Endothelial cell (in vitro differentiated cells): ENCODE measurements at regions not wholly inside any gene's neighbourhood (a gene's known extent, or its start where the extent isn't known, plus 50 kb on each side); places are given as distances from the start of the nearest gene placed in this dataset.

Experiments
- DNase-seq: peaks from one replicate; pipeline ENCODE4 v3.0.0; 2021; ENCODE audit warnings: low spot score
- H3K27ac Mint-ChIP-seq: one replicate; pipeline ENCODE4 v1.8.0; 2021; ENCODE audit warnings: mixed read lengths, inconsistent platforms; ENCODE audit not compliant: unreplicated experiment
- H3K27me3 Mint-ChIP-seq: one replicate; pipeline ENCODE4 v1.8.0; 2021; ENCODE audit warnings: mild to moderate bottlenecking, moderate library complexity, mixed read lengths, inconsistent platforms; ENCODE audit not compliant: unreplicated experiment
- H3K36me3 Mint-ChIP-seq: one replicate; pipeline ENCODE4 v1.8.0; 2021; ENCODE audit warnings: mild to moderate bottlenecking, low read depth, mixed read lengths, inconsistent platforms; ENCODE audit not compliant: unreplicated experiment
- H3K4me1 Mint-ChIP-seq: one replicate; pipeline ENCODE4 v1.8.0; 2021; ENCODE audit warnings: mild to moderate bottlenecking, mixed read lengths, inconsistent platforms; ENCODE audit not compliant: unreplicated experiment
- H3K4me3 Mint-ChIP-seq: one replicate; pipeline ENCODE4 v1.8.0; 2021; ENCODE audit warnings: mild to moderate bottlenecking, mixed read lengths, inconsistent platforms; ENCODE audit not compliant: unreplicated experiment
- H3K9me3 Mint-ChIP-seq: one replicate; pipeline ENCODE4 v1.8.0; 2021; ENCODE audit warnings: mixed read lengths, inconsistent platforms; ENCODE audit not compliant: unreplicated experiment
- CTCF ChIP-seq: fragments of 200-600 bp; sonication (generic); IDR thresholded peaks from one replicate; pipeline ENCODE4 v1.5.0; 2021; ENCODE audit warnings: antibody characterized with exemption; ENCODE audit not compliant: unreplicated experiment

GRCh38 chr14:28603606-28604005 is 163.0 kb upstream of the FOXG1 start:
- Mint-ChIP-seq H3K27me3 (no peaks in the 10 kb centered on the region), H3K36me3 (no peaks in the 10 kb centered on the region), H3K4me1 (peaks cover 2% of the 10 kb centered on the region), H3K27ac (no peak overlapping the region), H3K4me3 (no peak overlapping the region), H3K9me3 (no peaks in the 10 kb centered on the region)
- TF ChIP-seq CTCF = no peak
- no peak for DNase-seq

DNA sequence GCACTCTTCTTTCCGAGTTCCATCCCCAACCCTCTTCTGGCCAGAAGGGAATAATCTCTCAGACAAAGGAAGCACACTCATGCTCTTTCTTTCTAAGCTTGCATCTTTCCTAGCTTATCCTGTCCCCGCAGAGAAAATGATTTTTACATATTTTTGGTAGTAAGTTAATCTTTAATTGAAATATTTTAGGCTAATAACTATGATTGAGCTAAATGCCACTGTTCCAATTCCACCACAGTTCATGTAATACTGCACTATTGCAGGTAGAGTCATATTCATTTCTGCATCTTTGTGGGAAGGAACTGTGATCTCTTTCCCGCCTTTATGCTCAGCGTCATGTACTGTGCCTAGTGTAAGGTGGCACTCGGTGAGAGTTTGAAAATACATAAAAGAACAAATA is 158.9 kb upstream of the FOXG1 start:
- no peak overlapping the region for H3K4me3 Mint-ChIP-seq
- H3K27me3 Mint-ChIP-seq = no peaks in the 10 kb centered on the region
- no peaks in the 10 kb centered on the region for H3K36me3 Mint-ChIP-seq
- no peak for DNase-seq
- no peak overlapping the region for H3K27ac Mint-ChIP-seq
- peaks cover 6% of the 10 kb centered on the region for H3K4me1 Mint-ChIP-seq
- H3K9me3 Mint-ChIP-seq = no peaks in the 10 kb centered on the region
- TF ChIP-seq CTCF = no peak

GRCh38 chr14:28608443-28608842 is 158.1 kb upstream of the FOXG1 start:
- no peak overlapping the region for H3K27ac Mint-ChIP-seq
- no peak for DNase-seq
- H3K4me1 Mint-ChIP-seq = peaks cover 6% of the 10 kb centered on the region
- H3K4me3 Mint-ChIP-seq = no peak overlapping the region
- no peaks in the 10 kb centered on the region for H3K27me3 Mint-ChIP-seq
- no peaks in the 10 kb centered on the region for H3K9me3 Mint-ChIP-seq
- no peaks in the 10 kb centered on the region for H3K36me3 Mint-ChIP-seq
- TF ChIP-seq CTCF = no peak

DNA sequence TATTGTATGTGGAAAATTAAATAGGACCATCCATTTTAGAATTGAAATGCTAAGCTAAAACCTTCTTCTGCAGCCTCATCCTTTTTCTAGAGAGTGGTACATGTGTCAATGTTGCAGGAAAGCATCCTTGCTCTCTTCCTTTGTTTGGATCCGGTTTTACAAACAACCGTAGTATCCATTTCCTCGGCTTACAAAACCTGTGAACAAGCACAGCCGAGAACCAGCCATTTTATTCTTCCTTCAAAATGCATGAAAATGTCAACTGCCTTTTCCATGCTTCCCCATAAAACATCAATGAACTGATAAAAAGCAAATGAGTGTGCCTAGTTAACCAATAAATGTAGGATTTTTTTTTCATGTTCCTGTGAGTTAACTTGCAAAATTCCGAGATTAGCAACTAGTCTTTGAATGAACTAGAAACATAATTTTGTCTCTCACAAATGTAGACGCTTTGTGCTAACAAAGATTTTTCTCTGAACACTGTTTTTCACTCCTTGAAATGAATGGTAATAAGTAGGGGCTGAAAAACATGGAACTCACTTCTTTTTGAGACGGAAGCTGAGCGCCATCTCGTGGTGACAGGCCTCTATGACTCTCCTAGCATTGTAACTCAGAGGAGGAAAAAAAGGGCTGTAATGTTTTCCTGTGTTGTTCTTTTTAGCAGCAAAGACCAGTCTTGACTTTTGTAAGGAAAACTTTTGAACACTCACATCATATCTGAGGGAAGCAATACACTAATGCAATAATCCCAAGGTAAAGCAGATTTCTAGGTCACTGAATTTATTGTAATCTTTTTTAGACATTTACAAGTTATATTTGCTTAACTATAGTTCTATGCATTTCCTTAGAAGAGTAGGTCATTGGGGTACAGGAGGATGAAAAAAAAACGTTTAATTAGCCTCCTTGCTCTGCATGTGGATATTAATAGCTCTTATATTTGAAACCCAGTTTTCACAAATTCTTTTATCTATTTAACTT is 157.4 kb upstream of the FOXG1 start:
- Mint-ChIP-seq H3K9me3 (no peaks in the 10 kb centered on the region), H3K27me3 (no peaks in the 10 kb centered on the region), H3K4me3 (no peak overlapping the region), H3K27ac (no peak overlapping the region), H3K4me1 (peaks cover 5% of the 10 kb centered on the region), H3K36me3 (no peaks in the 10 kb centered on the region)
- DNase-seq = peak; percentile 75
- peak; percentile 82 for TF ChIP-seq CTCF

DNA sequence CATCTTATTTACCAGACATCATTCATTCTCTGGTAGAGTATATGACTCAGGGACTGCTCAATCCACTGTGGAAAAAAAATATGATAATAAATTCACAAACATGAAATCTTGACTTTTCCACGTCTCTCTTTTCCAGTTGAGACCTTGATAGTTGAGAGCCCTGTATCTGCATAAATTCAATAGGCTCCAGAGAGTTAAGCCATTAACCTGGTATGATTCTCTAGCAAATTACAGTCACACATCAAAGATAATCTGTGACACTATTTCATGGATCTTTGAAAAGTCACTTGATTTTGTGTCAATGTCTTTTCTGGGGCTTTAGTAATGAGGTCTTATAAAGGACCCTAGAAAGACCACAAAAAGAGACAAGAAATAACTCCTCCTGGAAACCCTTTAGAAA is 154.2 kb upstream of the FOXG1 start:
- DNase-seq = no peak
- H3K4me3 Mint-ChIP-seq = no peak overlapping the region
- no peak for TF ChIP-seq CTCF
- H3K36me3 Mint-ChIP-seq = no peaks in the 10 kb centered on the region
- peaks cover 4% of the 10 kb centered on the region for H3K4me1 Mint-ChIP-seq
- H3K27me3 Mint-ChIP-seq = no peaks in the 10 kb centered on the region
- H3K9me3 Mint-ChIP-seq = no peaks in the 10 kb centered on the region
- H3K27ac Mint-ChIP-seq = no peak overlapping the region
